Type B pancreatic cell (in vitro differentiated cells): ENCODE measurements at regions not wholly inside any gene's neighbourhood (a gene's known extent, or its start where the extent isn't known, plus 50 kb on each side); places are given as distances from the start of the nearest gene placed in this dataset.

Experiments
- DNase-seq: peaks from one replicate; pipeline ENCODE4 v3.0.0; 2021; ENCODE audit warnings: mixed read lengths; ENCODE audit not compliant: unreplicated experiment; ENCODE audit errors: extremely low spot score
- H3K27ac Mint-ChIP-seq: 2 replicates; pipeline ENCODE4 v1.8.0; 2021; ENCODE audit warnings: mild to moderate bottlenecking, mixed read lengths
- H3K27me3 Mint-ChIP-seq: 2 replicates; pipeline ENCODE4 v1.8.0; 2021; ENCODE audit warnings: mixed read lengths
- H3K36me3 Mint-ChIP-seq: 2 replicates; pipeline ENCODE4 v1.8.0; 2021; ENCODE audit warnings: mixed read lengths
- H3K4me1 Mint-ChIP-seq: one replicate; pipeline ENCODE4 v1.8.0; 2021; ENCODE audit warnings: mixed read lengths; ENCODE audit not compliant: unreplicated experiment
- H3K4me3 Mint-ChIP-seq: 2 replicates; pipeline ENCODE4 v1.8.0; 2021; ENCODE audit warnings: mild to moderate bottlenecking, mixed read lengths
- H3K9me3 Mint-ChIP-seq: 2 replicates; pipeline ENCODE4 v1.8.0; 2021; ENCODE audit warnings: mixed read lengths
- TF ChIP-seq, protein P1 (sequence below): fragments of 200-600 bp; sonication (generic); conservative IDR thresholded peaks from 2 replicates; pipeline ENCODE4 v1.5.0; 2021; ENCODE audit warnings: antibody characterized with exemption, mild to moderate bottlenecking

DNA sequence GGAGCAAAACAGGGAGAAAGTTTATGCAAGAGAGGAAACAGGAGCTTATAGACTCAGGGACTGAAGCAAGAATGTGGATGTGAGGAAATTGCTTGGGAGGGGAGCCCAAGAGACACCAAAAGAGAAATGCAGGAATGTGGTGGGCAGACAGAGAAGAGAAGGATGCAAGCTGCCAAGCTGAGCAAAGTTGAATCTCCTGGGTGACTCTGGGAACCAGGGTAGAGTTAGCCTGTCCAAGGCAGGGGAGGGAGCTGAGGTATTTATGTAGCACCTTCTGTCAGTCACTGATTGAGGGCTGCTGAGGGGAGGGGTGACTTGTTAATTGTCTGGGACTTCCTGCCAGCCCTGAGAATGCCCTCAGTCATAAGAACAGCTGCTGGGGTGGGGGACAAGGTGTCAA, 464.3 kb downstream of the NBAS start:
- DNase-seq = no peak

DNA sequence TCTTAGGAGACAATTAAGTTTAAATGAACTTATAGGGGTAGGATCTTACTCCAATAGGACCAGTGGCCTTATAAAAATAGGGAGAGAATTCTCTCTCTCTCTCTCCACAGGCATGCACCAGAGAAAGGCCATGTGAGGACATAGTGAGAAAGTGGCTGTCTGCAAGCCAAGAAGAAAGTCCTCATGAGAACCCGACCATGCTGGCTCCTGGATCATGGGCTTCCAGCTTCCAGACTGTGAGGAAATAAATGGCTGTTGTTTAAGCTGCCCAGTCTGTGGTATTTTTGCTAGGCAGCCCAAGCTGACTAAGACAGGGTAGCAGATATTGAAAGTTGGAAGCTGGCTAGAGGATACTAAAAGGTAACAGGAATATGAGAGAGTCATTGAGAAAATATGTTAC, 454.0 kb downstream of the NBAS start:
- TF ChIP-seq, protein P1, sequence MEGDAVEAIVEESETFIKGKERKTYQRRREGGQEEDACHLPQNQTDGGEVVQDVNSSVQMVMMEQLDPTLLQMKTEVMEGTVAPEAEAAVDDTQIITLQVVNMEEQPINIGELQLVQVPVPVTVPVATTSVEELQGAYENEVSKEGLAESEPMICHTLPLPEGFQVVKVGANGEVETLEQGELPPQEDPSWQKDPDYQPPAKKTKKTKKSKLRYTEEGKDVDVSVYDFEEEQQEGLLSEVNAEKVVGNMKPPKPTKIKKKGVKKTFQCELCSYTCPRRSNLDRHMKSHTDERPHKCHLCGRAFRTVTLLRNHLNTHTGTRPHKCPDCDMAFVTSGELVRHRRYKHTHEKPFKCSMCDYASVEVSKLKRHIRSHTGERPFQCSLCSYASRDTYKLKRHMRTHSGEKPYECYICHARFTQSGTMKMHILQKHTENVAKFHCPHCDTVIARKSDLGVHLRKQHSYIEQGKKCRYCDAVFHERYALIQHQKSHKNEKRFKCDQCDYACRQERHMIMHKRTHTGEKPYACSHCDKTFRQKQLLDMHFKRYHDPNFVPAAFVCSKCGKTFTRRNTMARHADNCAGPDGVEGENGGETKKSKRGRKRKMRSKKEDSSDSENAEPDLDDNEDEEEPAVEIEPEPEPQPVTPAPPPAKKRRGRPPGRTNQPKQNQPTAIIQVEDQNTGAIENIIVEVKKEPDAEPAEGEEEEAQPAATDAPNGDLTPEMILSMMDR = no peak
- Mint-ChIP-seq H3K27me3 (no peaks in the 10 kb centered on the region), H3K27ac (no peak overlapping the region), H3K4me1 (no peaks in the 10 kb centered on the region), H3K9me3 (peaks cover 19% of the 10 kb centered on the region), H3K36me3 (peaks cover 5% of the 10 kb centered on the region), H3K4me3 (no peak overlapping the region)
- DNase-seq = no peak

More for the DNA sequence above, 464.3 kb downstream of the NBAS start:
- TF ChIP-seq, protein P1 = no peak
- peaks cover 9% of the 10 kb centered on the region for H3K9me3 Mint-ChIP-seq
- peaks cover 3% of the 10 kb centered on the region for H3K4me1 Mint-ChIP-seq
- no peak overlapping the region for H3K27ac Mint-ChIP-seq
- no peak overlapping the region for H3K4me3 Mint-ChIP-seq
- H3K27me3 Mint-ChIP-seq = no peaks in the 10 kb centered on the region
- H3K36me3 Mint-ChIP-seq = no peaks in the 10 kb centered on the region

DNA sequence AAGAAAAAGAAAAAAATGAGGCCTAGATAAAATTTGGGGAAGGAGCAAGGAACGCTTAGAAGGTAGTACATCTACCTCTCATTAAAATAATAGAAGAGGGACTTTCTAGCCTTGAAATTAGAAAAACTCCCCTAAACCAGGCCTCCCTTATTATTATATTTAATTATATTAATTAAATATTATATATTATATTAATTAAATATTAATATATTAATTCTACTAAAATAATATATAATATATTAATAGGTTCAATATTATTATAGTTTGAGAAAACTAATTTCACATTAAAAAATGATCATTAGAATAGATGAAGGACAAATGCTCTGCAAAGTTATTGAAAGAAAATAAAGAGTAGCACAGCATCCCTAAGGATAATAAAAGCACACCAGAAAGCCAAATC, 449.4 kb downstream of the NBAS start:
- no peak for DNase-seq
- Mint-ChIP-seq H3K27ac (no peak overlapping the region), H3K4me1 (no peaks in the 10 kb centered on the region), H3K9me3 (peaks cover 13% of the 10 kb centered on the region), H3K27me3 (no peaks in the 10 kb centered on the region), H3K36me3 (peaks cover 8% of the 10 kb centered on the region), H3K4me3 (no peak overlapping the region)
- TF ChIP-seq, protein P1 = no peak

- Mint-ChIP-seq H3K36me3 (peaks cover 8% of the 10 kb centered on the region), H3K4me1 (no peaks in the 10 kb centered on the region), H3K27me3 (no peaks in the 10 kb centered on the region), H3K27ac (no peak overlapping the region), H3K9me3 (peaks cover 13% of the 10 kb centered on the region), H3K4me3 (no peak overlapping the region)
- TF ChIP-seq, protein P1 = no peak
- no peak for DNase-seq
Measured at GRCh38 chr2:15112216-15112615, 448.9 kb downstream of the NBAS start.

DNA sequence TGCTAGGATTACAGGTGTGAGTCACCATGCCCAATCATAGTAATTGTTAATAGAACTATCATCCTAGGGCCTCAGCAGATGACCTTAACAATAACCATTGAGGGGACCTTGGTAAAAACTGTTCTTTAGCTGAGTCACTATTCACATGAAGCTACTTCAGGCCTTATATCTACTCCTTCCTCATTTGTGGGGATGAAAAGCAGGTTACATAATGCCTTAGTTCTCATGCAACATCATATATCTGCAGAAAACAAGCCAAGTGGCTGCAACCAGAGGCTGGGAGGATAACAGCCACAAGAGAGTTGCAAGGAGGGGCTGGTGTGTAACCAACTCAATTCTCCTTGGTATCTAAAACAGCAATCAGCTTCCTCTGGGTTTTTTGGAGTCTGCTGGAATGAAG, 445.4 kb downstream of the NBAS start:
- TF ChIP-seq, protein P1 = no peak
- Mint-ChIP-seq H3K27me3 (no peaks in the 10 kb centered on the region), H3K36me3 (peaks cover 6% of the 10 kb centered on the region), H3K9me3 (peaks cover 10% of the 10 kb centered on the region), H3K4me3 (no peak overlapping the region), H3K4me1 (peaks cover 7% of the 10 kb centered on the region), H3K27ac (no peak overlapping the region)
- DNase-seq = no peak

GRCh38 chr2:15116830-15117229, 444.3 kb downstream of the NBAS start:
- no peak for DNase-seq
- peaks cover 3% of the 10 kb centered on the region for H3K36me3 Mint-ChIP-seq
- H3K9me3 Mint-ChIP-seq = peaks cover 6% of the 10 kb centered on the region
- TF ChIP-seq, protein P1 = no peak
- H3K27ac Mint-ChIP-seq = no peak overlapping the region
- peaks cover 13% of the 10 kb centered on the region for H3K4me1 Mint-ChIP-seq
- H3K27me3 Mint-ChIP-seq = no peaks in the 10 kb centered on the region
- H3K4me3 Mint-ChIP-seq = no peak overlapping the region
